GM03348 (cell line): ENCODE measurements at regions not wholly inside any gene's neighbourhood (a gene's known extent, or its start where the extent isn't known, plus 50 kb on each side); places are given as distances from the start of the nearest gene placed in this dataset.
"Not testable (repeated sequence)": the region's sequence is repeated elsewhere in the genome, so short reads cannot be mapped to it uniquely, and the experiment has no call there.

ENCODE experiments used
- DNase-seq: peaks from one replicate; pipeline ENCODE4 v3.0.0; 2012; ENCODE audit warnings: low spot score

DNA sequence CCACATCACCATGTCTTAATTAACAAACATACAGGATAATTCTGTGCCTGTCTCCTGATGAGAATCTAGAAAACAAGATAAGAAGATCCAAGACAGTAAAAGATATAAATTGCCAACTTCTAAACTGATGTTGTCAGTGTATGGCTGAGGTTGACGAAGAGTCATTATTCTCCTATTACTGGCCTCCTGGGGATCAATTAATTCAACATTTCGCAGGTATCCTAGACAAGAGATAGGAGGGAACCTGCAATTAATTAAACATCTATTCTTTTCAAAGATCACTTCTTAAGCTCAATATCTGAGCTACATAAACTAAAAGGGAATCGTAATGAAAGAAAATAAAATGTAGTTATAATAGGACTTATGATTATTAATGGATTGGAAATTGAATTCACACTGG lies 232.0 kb upstream of the GRIA1 start:
- no peak for DNase-seq

DNA sequence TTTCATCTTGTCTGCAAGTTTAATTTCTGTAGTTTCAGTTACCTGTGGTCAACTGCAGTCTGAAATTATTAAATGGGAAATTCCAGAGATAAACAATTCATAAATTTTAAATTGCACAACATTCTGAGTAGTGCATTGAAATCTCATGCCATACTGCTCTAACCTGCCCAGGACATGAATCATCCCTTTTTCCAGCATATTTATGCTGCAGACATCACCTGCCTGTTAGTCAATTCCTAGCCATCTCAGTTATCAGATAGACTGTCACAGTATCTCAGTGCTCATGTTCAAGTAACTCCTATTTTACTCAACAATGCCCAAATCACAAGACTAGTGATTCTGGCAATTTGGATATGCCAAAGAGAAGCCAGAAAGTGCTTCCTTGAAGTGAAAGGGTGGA lies 223.0 kb upstream of the GRIA1 start:
- DNase-seq, result no peak

DNA sequence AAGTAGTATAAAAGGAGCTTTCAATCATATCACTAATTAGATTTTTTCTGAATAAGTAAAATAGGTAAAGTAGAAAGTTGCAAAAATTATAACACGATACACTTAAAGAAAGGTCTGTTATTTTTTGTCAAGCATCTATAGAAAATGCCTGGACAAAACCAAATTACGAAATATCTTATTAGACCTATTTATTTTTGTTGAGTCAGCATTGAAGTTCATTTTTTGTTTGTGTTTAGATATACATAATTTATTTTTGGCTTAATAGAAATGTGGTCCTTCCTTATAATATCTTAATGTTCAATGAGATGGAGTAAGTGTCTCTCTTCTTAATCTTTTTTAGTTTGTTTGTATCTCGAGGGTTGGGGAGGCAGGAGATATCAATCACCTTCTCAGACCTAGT lies 214.8 kb upstream of the GRIA1 start:
- DNase-seq, result no peak

DNA sequence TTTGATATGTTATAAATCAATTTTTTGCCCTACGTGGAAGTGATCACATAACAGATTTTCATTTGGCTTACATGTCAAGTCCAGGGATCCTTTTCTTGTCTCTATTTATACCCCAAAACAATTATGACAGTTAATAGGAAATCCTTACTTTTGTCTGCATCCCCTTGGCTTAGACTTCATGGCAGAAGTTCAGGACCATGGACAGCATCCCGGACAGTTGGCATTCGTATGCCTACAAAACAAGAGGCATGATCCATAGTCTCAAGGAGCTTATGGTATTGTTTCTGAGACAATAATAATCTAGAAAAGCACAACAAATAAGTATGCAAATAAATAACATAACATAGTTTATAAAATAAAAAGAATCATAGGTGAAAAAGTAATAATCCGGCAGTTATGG lies 214.3 kb upstream of the GRIA1 start:
- peak; percentile 19 for DNase-seq

DNA sequence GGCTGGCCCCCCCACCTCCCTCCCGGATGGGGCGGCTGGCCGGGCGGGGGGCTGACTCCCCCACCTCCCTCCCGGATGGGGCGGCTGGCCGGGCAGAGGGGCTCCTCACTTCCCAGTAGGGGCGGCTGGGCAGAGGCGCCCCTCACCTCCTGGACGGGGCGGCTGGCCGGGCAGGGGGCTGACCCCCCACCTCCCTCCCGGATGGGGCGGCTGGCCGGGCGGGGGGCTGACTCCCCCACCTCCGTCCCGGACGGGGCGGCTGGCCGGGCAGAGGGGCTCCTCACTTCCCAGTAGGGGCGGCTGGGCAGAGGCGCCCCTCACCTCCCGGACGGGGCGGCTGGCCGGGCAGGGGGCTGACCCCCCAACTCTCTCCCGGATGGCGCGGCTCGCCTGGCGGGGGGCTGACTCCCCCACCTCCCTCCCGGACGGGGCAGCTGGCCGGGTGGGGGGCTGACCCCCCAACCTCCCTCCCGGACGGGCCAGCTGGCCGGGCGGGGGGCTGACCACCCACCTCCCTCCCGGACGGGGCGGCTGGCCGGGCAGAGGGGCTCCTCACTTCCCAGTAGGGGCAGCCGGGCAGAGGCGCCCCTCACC lies 194.1 kb upstream of the GRIA1 start:
- not testable (repeated sequence) for DNase-seq

DNA sequence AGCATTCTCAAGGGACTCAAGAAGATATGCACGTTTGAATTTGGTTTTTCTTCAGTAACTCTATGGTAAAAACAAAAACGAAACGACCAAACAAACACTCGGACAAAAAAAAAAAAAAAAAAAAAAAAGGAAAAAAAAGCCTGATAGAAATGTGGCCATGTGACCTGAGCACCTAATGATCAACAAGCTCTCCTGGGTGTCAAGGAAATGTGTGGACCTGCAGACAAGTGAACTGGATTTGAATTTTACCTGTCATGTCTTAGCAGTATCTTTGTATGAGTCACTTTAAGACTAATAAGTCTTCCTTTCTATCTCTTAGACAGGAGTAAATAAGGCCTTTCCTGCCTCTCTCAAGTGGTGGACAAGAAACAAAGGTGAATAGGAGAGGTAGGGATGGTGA lies 190.6 kb upstream of the GRIA1 start:
- no peak for DNase-seq

DNA sequence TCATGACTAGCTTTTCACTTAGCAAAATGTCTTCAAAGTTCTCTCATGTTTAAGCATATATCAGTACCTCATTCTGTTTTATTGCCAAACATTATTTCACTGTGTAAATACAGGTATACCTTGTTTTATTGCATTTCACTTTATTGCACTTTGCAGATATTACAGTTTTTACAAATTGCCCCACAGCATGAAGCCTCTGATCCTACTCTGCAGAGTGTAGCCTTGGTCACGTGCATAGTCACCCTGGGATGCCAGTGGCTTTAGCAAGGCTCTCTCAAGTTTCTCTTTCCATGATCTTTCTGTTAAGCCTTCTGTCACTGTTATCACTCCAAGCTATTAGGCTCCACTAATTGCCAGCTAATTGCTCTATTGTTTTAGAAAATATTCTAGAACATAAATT lies 182.2 kb upstream of the GRIA1 start:
- DNase-seq, result no peak

DNA sequence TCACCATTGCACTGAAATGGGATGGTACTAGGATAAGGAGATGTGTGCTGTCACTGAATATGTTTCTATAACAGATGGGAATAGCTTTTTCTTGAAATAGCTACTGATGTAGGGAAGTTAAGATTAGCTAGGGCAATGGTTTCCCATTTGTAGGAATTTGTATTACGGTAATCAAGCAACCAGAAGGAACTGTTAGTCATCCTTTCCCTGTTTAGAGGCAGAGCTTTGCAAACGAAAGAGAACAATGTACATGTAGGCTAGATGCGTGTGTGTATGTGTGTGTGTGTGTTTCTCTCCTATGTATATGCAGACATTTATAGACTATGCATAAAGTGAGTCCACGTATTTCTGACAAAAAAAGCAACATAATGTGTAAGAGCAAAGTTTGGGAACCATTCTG lies 171.9 kb upstream of the GRIA1 start:
- DNase-seq, result no peak

DNA sequence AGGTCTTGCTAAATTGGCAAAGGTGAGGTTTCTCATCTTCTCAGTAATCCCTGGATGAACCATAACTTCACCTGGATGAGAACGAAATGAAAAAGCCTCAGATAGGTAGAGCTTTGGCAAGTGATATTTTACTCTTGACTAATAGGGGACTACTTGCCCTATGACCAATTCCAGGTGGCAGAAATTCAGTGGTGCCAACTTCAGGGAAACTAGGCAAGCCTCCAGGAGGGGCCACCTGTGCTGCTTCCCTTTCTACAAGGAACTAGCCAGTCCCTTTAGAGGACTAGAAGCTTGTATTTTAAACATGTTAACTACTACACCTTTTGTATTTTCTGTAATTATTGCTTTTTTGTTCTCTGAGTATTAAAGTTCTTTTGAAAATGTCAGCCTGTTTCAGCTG lies 169.0 kb upstream of the GRIA1 start:
- DNase-seq, result no peak

DNA sequence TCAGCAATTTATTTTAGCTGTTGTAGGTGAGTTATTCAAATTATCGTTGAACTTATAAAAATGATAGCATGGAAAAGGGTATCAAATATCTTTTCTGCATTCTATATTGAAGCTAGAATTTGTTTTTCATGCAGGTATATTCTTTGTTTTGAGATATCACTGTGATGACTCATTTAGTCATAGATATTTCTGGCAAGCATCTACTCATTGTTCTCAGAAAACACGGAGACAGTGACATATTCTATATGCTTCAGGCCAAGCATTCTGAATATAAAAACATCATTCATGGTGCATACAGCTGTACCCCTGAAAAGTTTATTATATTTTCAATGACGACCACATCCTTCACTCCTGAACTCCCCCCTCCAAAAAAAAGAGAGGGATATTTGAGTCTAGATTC lies 150.3 kb upstream of the GRIA1 start:
- no peak for DNase-seq

DNA sequence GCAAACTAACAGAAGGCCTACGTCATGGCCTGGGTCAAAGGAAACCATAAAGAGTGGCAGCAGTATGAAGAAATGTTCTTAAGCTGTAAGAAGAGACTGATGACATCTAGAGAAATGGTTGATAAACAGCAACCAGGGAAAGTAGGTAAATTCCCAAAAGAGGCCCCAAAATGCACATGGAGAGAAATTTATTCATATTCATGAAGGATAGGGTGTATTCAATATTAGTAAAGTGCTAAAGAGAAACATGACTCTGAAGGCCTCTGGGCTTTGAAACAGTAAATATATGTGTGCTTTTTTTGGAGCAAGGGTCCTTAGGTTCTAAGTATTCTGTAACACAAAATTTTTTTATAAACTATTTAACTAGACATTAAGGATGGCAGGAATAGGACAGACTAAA lies 149.7 kb upstream of the GRIA1 start:
- DNase-seq, result no peak

DNA sequence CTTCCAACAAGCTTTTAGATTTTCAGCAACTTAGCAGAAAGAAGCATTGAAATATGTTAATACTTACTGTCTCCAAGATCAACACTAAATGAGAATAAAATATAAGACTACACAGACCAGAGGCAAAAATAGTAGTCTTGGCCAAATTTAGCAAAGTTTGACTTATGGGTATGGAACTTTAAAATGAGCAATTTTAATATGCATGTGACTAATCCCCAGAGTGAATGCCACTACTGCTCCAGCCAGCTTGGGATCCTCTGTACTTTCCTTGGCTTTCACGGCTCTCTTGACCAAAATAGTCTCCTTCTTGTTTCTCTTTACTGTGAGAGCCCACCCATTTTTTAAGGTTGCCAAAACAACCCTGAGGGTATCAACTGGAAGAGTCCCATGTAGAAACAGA lies 148.0 kb upstream of the GRIA1 start:
- DNase-seq, result no peak

DNA sequence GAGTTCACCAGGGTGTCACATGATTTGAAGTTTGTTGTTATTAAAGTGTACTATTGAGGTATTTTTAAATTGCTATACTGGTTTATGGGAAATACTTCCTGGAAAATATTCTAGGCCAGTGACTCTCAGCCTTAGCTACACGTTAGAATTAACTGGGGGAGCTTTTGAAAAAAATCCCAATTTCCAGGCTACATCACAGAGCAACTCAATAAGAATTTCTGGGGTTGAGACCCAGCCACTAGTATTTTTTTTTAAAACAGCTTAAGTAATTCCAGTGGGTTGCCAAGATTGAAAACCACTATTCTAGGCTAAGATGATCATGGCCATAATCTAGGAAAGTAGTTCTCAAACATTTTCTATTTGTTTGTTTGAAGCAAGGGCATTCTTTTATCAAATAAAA lies 142.9 kb upstream of the GRIA1 start:
- DNase-seq, result no peak

DNA sequence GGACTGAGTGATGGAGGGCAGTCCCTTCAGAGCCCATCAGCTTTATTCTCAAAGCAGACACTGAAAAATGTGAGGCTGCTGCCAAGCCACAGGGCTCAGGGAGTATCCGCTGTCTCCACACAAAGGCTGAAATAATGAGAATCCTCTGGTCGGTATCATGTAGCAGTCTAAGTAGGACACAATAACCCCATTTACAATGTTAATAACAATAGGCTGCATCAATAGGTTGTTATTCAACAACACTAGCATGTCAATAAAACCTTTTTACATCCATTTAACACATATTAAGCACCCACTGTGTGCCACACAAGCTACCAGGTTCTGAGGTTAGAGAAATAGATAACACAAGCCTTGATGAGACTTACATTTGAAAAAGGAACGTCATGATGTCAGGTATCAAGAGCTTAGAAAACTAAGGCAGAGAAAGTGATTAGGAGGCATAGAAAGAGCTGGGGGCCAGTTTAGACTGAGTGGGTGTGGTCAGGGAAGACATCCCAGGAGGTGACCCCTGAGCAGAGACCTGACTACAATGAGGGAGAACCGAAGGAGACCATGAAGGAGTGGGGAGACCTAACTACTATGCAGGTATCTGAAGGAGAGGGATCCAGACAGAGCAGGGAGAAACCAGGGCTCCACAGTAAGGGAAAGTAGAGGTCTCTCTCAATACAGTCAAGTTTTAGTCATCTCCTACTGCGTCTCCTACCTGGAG lies 140.1 kb upstream of the GRIA1 start:
- no peak for DNase-seq

DNA sequence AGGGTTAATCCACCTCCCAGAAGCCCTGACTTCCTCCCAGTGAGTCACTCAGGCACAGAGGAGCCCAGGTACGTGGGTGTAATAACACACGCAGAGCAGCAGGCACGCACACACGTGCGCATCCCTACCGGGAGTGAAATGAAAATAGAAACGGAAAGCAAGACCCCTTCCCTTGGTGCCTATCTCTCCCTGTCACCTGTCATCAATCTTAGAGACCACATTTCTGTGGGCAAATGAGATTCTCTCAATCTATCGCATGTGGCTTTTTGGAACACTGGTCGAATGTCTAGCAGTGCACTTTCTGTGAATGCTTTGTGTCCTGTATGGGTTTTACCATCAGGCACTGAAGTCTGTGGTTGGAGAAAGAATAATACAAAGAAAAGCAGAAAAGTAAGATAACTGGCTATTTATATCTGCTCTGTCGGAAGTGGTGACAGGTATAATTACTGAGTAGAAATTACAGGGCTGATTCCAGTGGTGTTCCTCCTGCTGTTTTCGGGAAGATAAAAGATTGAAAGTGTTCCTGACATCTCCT lies 137.7 kb upstream of the GRIA1 start:
- DNase-seq, result no peak

DNA sequence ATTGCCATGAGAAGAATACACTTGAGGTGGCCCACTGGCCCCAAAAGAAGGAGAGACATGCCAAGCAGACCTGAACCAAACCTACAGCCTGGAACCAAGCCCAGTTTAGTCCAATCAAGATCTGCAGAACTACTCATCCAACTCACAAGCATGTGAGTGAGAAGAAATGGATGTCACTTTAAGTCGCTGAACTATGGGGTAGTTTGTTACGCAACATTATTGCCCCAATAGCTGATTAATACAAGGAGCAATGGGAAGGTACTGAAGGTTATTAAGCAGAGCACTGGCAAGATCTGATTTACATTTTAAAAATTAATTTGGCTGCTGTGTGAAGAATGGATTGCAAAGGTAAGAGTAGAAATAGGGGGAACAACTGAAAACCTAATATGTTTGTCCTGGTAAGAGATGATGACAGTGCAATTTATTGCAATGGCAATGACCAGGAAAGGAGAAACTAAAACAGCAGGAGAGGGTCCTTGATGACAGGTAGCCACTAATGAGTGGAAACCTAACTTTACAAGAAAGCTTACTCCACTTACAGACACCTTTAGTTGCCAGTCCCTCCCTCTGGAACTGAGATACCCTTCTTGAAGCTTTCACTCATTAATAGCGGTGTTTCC lies 132.9 kb upstream of the GRIA1 start:
- DNase-seq, result no peak

DNA sequence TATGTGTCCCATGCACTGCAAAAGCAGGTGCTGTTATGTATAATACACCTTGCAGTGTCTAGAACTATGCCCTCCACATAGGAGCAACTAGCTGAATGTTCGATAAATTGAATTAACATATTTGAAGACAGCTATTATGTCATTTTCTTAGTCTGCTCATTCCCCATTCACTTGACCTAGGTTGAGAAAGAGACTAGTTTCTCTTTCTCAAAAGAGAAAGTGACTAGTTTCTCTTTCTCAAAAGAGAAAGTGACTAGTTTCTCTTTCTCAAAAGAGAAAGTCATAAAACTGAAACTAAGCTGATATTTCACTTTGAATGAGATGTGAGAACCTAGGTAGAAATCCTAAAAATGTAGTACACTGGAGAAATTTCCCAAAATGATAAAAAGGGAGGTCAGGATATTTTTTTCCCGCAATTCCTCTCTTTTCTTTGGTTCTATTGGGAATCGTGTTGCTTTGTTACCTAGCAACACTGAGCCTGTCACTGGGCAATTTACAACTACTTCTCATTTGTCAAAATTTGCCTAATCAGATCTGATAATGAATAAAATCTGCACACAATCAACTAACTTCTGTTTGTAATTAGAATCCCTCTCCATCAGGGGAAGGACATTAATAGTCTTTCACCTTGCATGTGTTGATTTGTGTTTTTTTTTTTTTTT lies 132.0 kb upstream of the GRIA1 start:
- DNase-seq, result no peak

DNA sequence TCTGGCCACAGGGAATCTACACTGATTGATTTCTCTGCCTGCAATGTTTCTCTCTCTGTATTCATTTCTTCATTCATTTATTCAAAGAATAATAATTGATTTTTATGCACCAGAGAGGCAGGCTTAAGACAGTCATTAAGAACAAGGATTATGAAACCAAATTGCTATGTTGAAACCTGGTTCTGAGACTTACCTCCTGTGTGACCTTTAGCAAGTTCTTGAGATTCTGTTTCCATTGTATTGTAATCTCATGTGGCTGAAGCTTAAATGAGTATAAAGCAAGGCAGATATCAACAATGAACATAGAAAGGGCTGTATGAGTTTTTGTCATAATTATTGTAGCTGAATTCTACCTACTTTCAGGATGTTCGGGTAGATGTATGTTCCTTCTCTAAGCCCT lies 129.6 kb upstream of the GRIA1 start:
- no peak for DNase-seq

DNA sequence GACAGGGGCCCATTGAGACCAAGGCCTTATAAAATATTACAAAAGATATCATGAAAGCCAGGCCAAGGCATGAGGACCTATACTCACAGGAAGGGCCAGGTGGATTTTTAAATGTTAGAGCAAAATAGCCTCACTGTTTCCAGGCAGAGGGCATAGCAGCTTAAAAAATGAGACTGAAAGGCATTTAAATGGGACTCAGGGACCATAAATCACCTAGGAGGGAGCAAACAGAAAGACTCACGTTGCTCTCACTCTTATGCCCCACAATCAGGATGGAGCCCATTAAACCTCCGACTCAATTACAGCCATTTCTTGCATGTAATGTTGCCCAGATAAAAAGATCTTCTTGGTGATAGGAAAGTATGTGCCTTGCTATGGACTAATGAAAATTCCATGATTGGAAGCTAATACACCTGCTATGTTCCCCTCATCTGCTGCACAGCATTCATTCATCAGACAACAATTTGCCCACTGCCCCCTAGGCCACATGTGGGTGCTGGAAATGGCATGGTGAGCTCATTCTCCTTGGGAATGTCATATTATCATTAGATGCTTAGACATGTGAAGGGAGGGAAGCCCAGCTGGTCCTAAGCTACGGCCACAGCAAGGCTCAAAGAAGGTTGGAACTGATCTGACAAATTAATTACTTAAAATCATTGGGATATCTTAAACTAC lies 128.6 kb upstream of the GRIA1 start:
- no peak for DNase-seq

DNA sequence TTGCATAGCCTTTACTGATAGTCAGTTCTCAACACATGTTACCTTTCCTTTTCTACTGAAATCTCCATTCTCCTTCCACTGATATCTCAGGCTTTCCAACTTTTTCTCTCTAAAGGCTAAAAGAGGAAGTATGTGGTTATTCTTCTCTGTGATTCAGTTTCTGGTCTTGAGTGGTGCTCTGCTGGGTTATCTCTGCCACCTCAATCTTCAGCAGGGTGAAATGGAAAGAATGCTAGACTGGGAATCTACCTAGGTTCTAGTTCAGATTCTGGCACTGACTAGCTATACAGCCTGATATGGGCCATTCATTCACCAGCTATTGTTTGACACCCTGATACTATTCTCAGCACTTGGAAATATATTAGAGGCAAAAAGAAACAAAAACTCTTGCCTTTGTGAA lies 124.9 kb upstream of the GRIA1 start:
- no peak for DNase-seq

DNA sequence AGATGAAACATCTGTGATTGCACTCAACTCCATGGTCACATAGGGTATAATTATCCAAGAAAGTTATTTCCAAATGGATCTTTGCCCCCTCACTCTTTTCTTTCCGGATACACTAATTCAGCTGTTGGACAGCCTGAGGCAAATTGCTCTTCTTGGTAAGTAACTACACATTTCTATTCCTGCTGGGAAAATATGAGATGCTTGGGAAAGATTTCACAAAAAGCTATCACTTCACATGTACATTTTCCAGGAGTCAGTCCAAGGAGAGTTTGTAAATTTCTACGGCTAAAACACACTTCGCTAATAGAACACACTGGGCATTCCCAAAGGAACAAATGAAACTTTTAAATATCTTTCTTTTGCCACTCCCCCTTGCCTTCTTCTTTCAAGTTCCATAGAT lies 123.0 kb upstream of the GRIA1 start:
- DNase-seq, result no peak

DNA sequence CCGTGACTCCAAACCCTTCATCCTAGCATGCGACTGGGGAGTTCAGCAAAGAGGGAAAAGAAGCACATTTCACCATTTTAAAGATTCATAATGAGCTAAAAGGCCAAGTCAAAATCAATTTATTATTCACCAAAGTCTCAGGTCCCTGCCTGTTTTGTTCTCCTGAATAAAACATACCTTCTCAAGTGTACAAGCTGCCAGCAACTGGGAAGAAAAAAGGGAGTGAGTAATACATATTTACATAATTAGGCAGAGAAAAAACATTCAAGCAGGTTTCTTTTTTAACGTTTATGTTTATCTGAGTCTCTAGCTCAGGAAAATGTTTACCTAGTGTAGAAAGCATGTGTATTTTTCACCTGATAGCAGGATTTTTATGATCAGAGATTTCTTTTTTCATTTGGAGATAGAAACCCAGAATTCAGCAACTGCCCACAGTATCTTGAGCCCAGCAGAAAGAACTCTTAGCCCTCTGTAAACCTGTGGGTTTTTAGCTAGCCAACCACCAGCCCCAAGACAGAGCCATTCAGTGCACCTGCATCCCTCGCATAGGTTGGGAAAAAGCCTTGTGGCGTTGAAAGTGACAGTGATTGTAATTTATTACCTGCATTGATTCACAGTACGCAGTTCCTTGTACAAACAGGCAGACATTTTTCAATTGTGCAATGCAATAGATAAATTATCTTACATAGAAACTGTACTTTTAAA lies 117.9 kb upstream of the GRIA1 start:
- no peak for DNase-seq
